ENCODE measurements at regions not wholly inside any gene's neighbourhood (a gene's known extent, or its start where the extent isn't known, plus 50 kb on each side); places are given as distances from the start of the nearest gene placed in this dataset.

- Histone ChIP-seq H3K9me3 (ENCODE audit: insufficient read depth in 2 of 2, low read depth in 1 of 2, low read length in 1 of 2) (no peaks in the 10 kb centered on the region), H2AFZ (ENCODE audit: low read length) (no peak overlapping the region), H3K4ac (replicated peaks; ENCODE audit: insufficient read length, low read depth, low read length) (no peak overlapping the region), H4K5ac (ENCODE audit: insufficient read length, low read depth, low read length) (no peak overlapping the region), H2BK15ac (ENCODE audit: low read length) (no peak overlapping the region), H3K4me1 (replicated peaks in 1 of 4; ENCODE audit: control insufficient read depth in 3 of 4, insufficient read depth in 4 of 4, low read length in 3 of 4) (no peaks in the 10 kb centered on the region), H2BK5ac (ENCODE audit: low read depth, low read length) (no peak overlapping the region), H3K4me2 (ENCODE audit: insufficient read depth in 1 of 2, low read depth in 2 of 2, low read length in 2 of 2) (no peak overlapping the region), H3K27ac (ENCODE audit: low read depth, low read length) (no peak overlapping the region), H4K8ac (ENCODE audit: extremely low read depth, insufficient read depth, low read length) (no peak overlapping the region), H3K79me2 (ENCODE audit: control insufficient read depth in 1 of 2, insufficient read depth in 2 of 2, low read length in 2 of 2) (no peaks in the 10 kb centered on the region), H4K91ac (replicated peaks; ENCODE audit: insufficient read length, low read length) (no peak overlapping the region), H3K27me3 (replicated peaks in 1 of 4; ENCODE audit: control insufficient read depth in 3 of 4, extremely low read depth in 1 of 4, insufficient read depth in 3 of 4, low read length in 3 of 4) (no peaks in the 10 kb centered on the region), H3K18ac (ENCODE audit: extremely low read depth, low read length) (no peak overlapping the region), H3K4me3 (ENCODE audit: extremely low read depth in 1 of 4, insufficient read depth in 2 of 4, low read depth in 3 of 4, low read length in 4 of 4) (no peak overlapping the region), H2BK120ac (replicated peaks; ENCODE audit: low read depth, low read length) (no peak overlapping the region), H3K56ac (replicated peaks; ENCODE audit: insufficient read length, low read depth, low read length) (no peak overlapping the region), H3K36me3 (ENCODE audit: control insufficient read depth in 2 of 4, insufficient read depth in 4 of 4, low read length in 3 of 4) (no peaks in the 10 kb centered on the region), H3K14ac (ENCODE audit: insufficient read length) (no peak overlapping the region), H3K9ac (replicated peaks in 1 of 4; ENCODE audit: extremely low read depth in 1 of 4, low read depth in 3 of 4, low read length in 3 of 4) (no peak overlapping the region), H2BK20ac (ENCODE audit: low read length) (no peak overlapping the region), H3K79me1 (ENCODE audit: low read depth, low read length) (no peaks in the 10 kb centered on the region), H3K23me2 (ENCODE audit: low read depth, low read length) (no peaks in the 10 kb centered on the region; the same call in 1 of the 2 replicates), H2BK12ac (ENCODE audit: low read depth, low read length) (no peak overlapping the region), H2AK5ac (ENCODE audit: low read depth, low read length) (no peak overlapping the region), H3K23ac (ENCODE audit: insufficient read length) (no peak overlapping the region), H4K20me1 (replicated peaks in 1 of 2; ENCODE audit: control insufficient read depth in 1 of 2, insufficient read depth in 2 of 2, low read length in 2 of 2) (no peaks in the 10 kb centered on the region)
- 69% methylated on average over 1 of the region's 1 CpG; no CpG with 5 or more reads in 1 of the 2 experiments for WGBS, 2 experiments (ENCODE audit: extremely low coverage in 1 of 2, insufficient coverage in 1 of 2, insufficient read length in 1 of 2, insufficient replicate concordance in 2 of 2, low coverage in 1 of 2, low lambda C conversion rate in 2 of 2, missing lambda C conversion rate in 1 of 2)
- ChIA-PET CTCF (ENCODE audit: partially characterized antibody) (no interaction called here), POLR2A (ENCODE audit: partially characterized antibody) (no interaction called here)
- DNase-seq (ENCODE audit: low read depth in 1 of 2, low spot score in 2 of 2): no peak
- no peak for FAIRE-seq
- no peak for TF ChIP-seq CBX8 (IDR thresholded peaks at IDR 0.05; ENCODE audit: borderline replicate concordance, low read depth, low read length)
- TF ChIP-seq SP4 (IDR thresholded peaks at IDR 0.05; ENCODE audit: low read length): no peak
- TF ChIP-seq ZNF274 (IDR thresholded peaks at IDR 0.05; ENCODE audit: borderline replicate concordance, extremely low read depth, low read length): no peak
- TF ChIP-seq ATF2 (IDR thresholded peaks at IDR 0.05; ENCODE audit: low read length): no peak
- no peak for TF ChIP-seq JUND (IDR thresholded peaks at IDR 0.05; ENCODE audit: low read length)
- TF ChIP-seq EZH2 (IDR thresholded peaks at IDR 0.05; ENCODE audit: low read depth, low read length, severe bottlenecking): no peak
- no peak for TF ChIP-seq SIN3A (conservative IDR thresholded peaks at IDR 0.05 in 1 of 2, IDR thresholded peaks at IDR 0.05 in 1 of 2; ENCODE audit: low read depth in 1 of 2, low read length in 2 of 2)
- TF ChIP-seq ATF3 (IDR thresholded peaks at IDR 0.05; ENCODE audit: insufficient read depth, low read depth, low read length): no peak
- no peak for TF ChIP-seq RNF2 (IDR thresholded peaks at IDR 0.05; ENCODE audit: borderline replicate concordance, low read depth, low read length, missing control alignments, poor library complexity, severe bottlenecking)
- no peak for TF ChIP-seq RAD21 (IDR thresholded peaks at IDR 0.05 in 1 of 2, conservative IDR thresholded peaks at IDR 0.05 in 1 of 2; ENCODE audit: low read depth in 2 of 2, low read length in 2 of 2)
Observed at GRCh38 chrX:9273744-9274143, 191.1 kb upstream of the TBL1X start.
